ENCODE measurements at regions not wholly inside any gene's neighbourhood (a gene's known extent, or its start where the extent isn't known, plus 50 kb on each side); places are given as distances from the start of the nearest gene placed in this dataset.

GRCh38 chr4:18388039-18388438 lies 366.5 kb upstream of the LCORL start:
- DNase-seq (ENCODE audit: low read depth in 4 of 4, low spot score in 2 of 4) = no peak

GRCh38 chr4:18381186-18381585 lies 359.6 kb upstream of the LCORL start:
- DNase-seq (ENCODE audit: low read depth in 4 of 4, low spot score in 2 of 4) = no peak

GRCh38 chr4:18369561-18369960 lies 348.0 kb upstream of the LCORL start:
- DNase-seq (ENCODE audit: low read depth in 4 of 4, low spot score in 2 of 4) = no peak

- DNase-seq (ENCODE audit: low read depth in 4 of 4, low spot score in 2 of 4) = peak in 1 of 4 donors; percentile 4
Observed at GRCh38 chr4:18366892-18367291, 345.3 kb upstream of the LCORL start.

- no peak for DNase-seq (ENCODE audit: low read depth in 4 of 4, low spot score in 2 of 4)
Observed at GRCh38 chr4:18366136-18366535, 344.6 kb upstream of the LCORL start.

GRCh38 chr4:18343581-18343980 lies 322.0 kb upstream of the LCORL start:
- no peak for DNase-seq (ENCODE audit: low read depth in 4 of 4, low spot score in 2 of 4)

- DNase-seq (ENCODE audit: low read depth in 4 of 4, low spot score in 2 of 4) = no peak
Observed at GRCh38 chr4:18342847-18343246, 321.3 kb upstream of the LCORL start.

GRCh38 chr4:18321956-18322530 lies 300.5 kb upstream of the LCORL start:
- no peak for DNase-seq (ENCODE audit: low read depth in 4 of 4, low spot score in 2 of 4)

GRCh38 chr4:18319431-18319830 lies 297.9 kb upstream of the LCORL start:
- DNase-seq (ENCODE audit: low read depth in 4 of 4, low spot score in 2 of 4) = no peak

- DNase-seq (ENCODE audit: low read depth in 4 of 4, low spot score in 2 of 4) = no peak
Observed at GRCh38 chr4:18318682-18319388, 297.3 kb upstream of the LCORL start.

GRCh38 chr4:18314731-18315130 lies 293.2 kb upstream of the LCORL start:
- DNase-seq (ENCODE audit: low read depth in 4 of 4, low spot score in 2 of 4) = no peak

- no peak for DNase-seq (ENCODE audit: low read depth in 4 of 4, low spot score in 2 of 4)
Observed at GRCh38 chr4:18297684-18298083, 276.1 kb upstream of the LCORL start.

GRCh38 chr4:18296411-18296810 lies 274.9 kb upstream of the LCORL start:
- DNase-seq (ENCODE audit: low read depth in 4 of 4, low spot score in 2 of 4) = no peak

- no peak for DNase-seq (ENCODE audit: low read depth in 4 of 4, low spot score in 2 of 4)
Observed at GRCh38 chr4:18294846-18295245, 273.3 kb upstream of the LCORL start.

- DNase-seq (ENCODE audit: low read depth in 4 of 4, low spot score in 2 of 4) = no peak
Observed at GRCh38 chr4:18294021-18294420, 272.5 kb upstream of the LCORL start.

- DNase-seq (ENCODE audit: low read depth in 4 of 4, low spot score in 2 of 4) = no peak
Observed at GRCh38 chr4:18292411-18292810, 270.9 kb upstream of the LCORL start.

- DNase-seq (ENCODE audit: low read depth in 4 of 4, low spot score in 2 of 4) = no peak
Observed at GRCh38 chr4:18291981-18292380, 270.4 kb upstream of the LCORL start.

- DNase-seq (ENCODE audit: low read depth in 4 of 4, low spot score in 2 of 4) = no peak
Observed at GRCh38 chr4:18291256-18291655, 269.7 kb upstream of the LCORL start.

GRCh38 chr4:18285357-18285756 lies 263.8 kb upstream of the LCORL start:
- no peak for DNase-seq (ENCODE audit: low read depth in 4 of 4, low spot score in 2 of 4)

- DNase-seq (ENCODE audit: low read depth in 4 of 4, low spot score in 2 of 4) = no peak
Observed at GRCh38 chr4:18278244-18278643, 256.7 kb upstream of the LCORL start.

- no peak for DNase-seq (ENCODE audit: low read depth in 4 of 4, low spot score in 2 of 4)
Observed at GRCh38 chr4:18262832-18263231, 241.3 kb upstream of the LCORL start.

- DNase-seq (ENCODE audit: low read depth in 4 of 4, low spot score in 2 of 4) = no peak
Observed at GRCh38 chr4:18252052-18252451, 230.5 kb upstream of the LCORL start.

GRCh38 chr4:18250564-18250963 lies 229.0 kb upstream of the LCORL start:
- no peak for DNase-seq (ENCODE audit: low read depth in 4 of 4, low spot score in 2 of 4)

All from left renal cortex interstitium (tissue), 4 donors.